GM23338 (cell line): ENCODE measurements at regions not wholly inside any gene's neighbourhood (a gene's known extent, or its start where the extent isn't known, plus 50 kb on each side); places are given as distances from the start of the nearest gene placed in this dataset.

Source experiments
- CREB1 ChIP-seq: fragments of 250-450 bp; sonication (Bioruptor Pico); IDR thresholded peaks from 2 replicates; pipeline ENCODE4 v1.5.0; 2020; ENCODE audit warnings: low read depth, mild to moderate bottlenecking, moderate library complexity
- ETS1 ChIP-seq: IDR thresholded peaks from 2 replicates; pipeline ENCODE4 v1.6.1; 2016; ENCODE audit warnings: antibody characterized with exemption
- EZH2 ChIP-seq: fragments of 200-600 bp; sonication (generic); IDR thresholded peaks from one replicate; pipeline ENCODE4 v1.8.0; 2017; ENCODE audit warnings: antibody characterized with exemption, mild to moderate bottlenecking, low read depth; ENCODE audit not compliant: unreplicated experiment
- EZH2phosphoT487 ChIP-seq: fragments of 200-600 bp; sonication (generic); IDR thresholded peaks from one replicate; pipeline ENCODE4 v1.8.1; 2018; ENCODE audit warnings: antibody characterized with exemption; ENCODE audit not compliant: unreplicated experiment
- JUNB ChIP-seq: IDR thresholded peaks from one replicate; pipeline ENCODE4 v1.6.1; 2016; ENCODE audit warnings: antibody characterized with exemption; ENCODE audit not compliant: unreplicated experiment
- NANOG ChIP-seq: IDR thresholded peaks from 2 replicates; pipeline ENCODE4 v1.6.1; 2016; ENCODE audit warnings: antibody characterized with exemption, borderline replicate concordance
- POLR2AphosphoS5 ChIP-seq: IDR thresholded peaks from 2 replicates; pipeline ENCODE4 v1.6.1; 2016; ENCODE audit warnings: antibody characterized with exemption, low read depth
- REST ChIP-seq: IDR thresholded peaks from one replicate; pipeline ENCODE4 v1.6.1; 2018; ENCODE audit warnings: antibody characterized with exemption; ENCODE audit not compliant: unreplicated experiment
- STAT1 ChIP-seq: IDR thresholded peaks from one replicate; pipeline ENCODE4 v1.6.1; 2016; ENCODE audit warnings: antibody characterized with exemption; ENCODE audit not compliant: unreplicated experiment
- ZNF331 ChIP-seq: fragments of 250-450 bp; sonication (Bioruptor Pico); IDR thresholded peaks from 2 replicates; pipeline ENCODE4 v1.5.0; 2020; ENCODE audit warnings: low read depth, mild to moderate bottlenecking, moderate library complexity
- TF ChIP-seq, protein P1 (sequence below), 2 experiments: fragments of 200-600 bp in 1 of 2; sonication (generic) in 1 of 2; conservative IDR thresholded peaks; 2 replicates each; pipeline versions ENCODE4 v1.5.1 to v1.6.1; 2016 to 2017; ENCODE audit warnings: antibody characterized with exemption in 2 of 2, low read depth in 2 of 2, mild to moderate bottlenecking in 2 of 2, moderate library complexity in 1 of 2

GRCh38 chr18:55879331-55879730 lies 291.3 kb upstream of the TCF4 start:
- TF ChIP-seq POLR2AphosphoS5, result no peak
- TF ChIP-seq, protein P1, sequence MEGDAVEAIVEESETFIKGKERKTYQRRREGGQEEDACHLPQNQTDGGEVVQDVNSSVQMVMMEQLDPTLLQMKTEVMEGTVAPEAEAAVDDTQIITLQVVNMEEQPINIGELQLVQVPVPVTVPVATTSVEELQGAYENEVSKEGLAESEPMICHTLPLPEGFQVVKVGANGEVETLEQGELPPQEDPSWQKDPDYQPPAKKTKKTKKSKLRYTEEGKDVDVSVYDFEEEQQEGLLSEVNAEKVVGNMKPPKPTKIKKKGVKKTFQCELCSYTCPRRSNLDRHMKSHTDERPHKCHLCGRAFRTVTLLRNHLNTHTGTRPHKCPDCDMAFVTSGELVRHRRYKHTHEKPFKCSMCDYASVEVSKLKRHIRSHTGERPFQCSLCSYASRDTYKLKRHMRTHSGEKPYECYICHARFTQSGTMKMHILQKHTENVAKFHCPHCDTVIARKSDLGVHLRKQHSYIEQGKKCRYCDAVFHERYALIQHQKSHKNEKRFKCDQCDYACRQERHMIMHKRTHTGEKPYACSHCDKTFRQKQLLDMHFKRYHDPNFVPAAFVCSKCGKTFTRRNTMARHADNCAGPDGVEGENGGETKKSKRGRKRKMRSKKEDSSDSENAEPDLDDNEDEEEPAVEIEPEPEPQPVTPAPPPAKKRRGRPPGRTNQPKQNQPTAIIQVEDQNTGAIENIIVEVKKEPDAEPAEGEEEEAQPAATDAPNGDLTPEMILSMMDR (conservative IDR thresholded peaks at IDR 0.05; ENCODE audit: low read depth in 2 of 2), result no peak
- TF ChIP-seq CREB1, result no peak
- TF ChIP-seq EZH2, result no peak
- no peak for TF ChIP-seq ETS1
- no peak for TF ChIP-seq REST
- no peak for TF ChIP-seq EZH2phosphoT487
- no peak for TF ChIP-seq ZNF331 (CRISPR knock-in tag)
- TF ChIP-seq STAT1, result no peak
- TF ChIP-seq NANOG, result no peak
- TF ChIP-seq JUNB, result no peak
